ENCODE measurements at regions not wholly inside any gene's neighbourhood (a gene's known extent, or its start where the extent isn't known, plus 50 kb on each side); places are given as distances from the start of the nearest gene placed in this dataset.

GRCh38 chr16:51461255-51461654 lies 310.2 kb upstream of the SALL1 start:
- no peak overlapping the region for H2AK5ac ChIP-seq (ENCODE audit: low read depth, low read length)
- H4K20me1 ChIP-seq (ENCODE audit: insufficient read depth, low read length) = no peaks in the 10 kb centered on the region
- no peaks in the 10 kb centered on the region for H3K9me3 ChIP-seq (ENCODE audit: control insufficient read depth, insufficient read depth, low read length)
- H3K4me3 ChIP-seq (ENCODE audit: insufficient read depth, low read depth, low read length) = no peak overlapping the region
- WGBS, 2 experiments (ENCODE audit: extremely low coverage in 2 of 2, insufficient read length in 1 of 2) = 100% methylated on average over 2 of the region's 4 CpGs; no CpG with 5 or more reads in 1 of the 2 experiments
- dilution Hi-C loops (cut with HindIII; ENCODE audit: low sequenced_read_pairs, unreplicated experiment) (no loop called here), in situ Hi-C loops (cut with MboI; ENCODE audit: low sequenced_read_pairs) (no loop called here), intact Hi-C loops (cut with micrococcal nuclease) (no loop called here)
- H2AK9ac ChIP-seq (replicated peaks; ENCODE audit: low read depth, low read length, poor library complexity) = no peak overlapping the region
- no peak overlapping the region for H2BK20ac ChIP-seq (ENCODE audit: low read depth, low read length)
- no peak overlapping the region for H2BK120ac ChIP-seq (ENCODE audit: low read depth, low read length)
- TF ChIP-seq, protein P1, sequence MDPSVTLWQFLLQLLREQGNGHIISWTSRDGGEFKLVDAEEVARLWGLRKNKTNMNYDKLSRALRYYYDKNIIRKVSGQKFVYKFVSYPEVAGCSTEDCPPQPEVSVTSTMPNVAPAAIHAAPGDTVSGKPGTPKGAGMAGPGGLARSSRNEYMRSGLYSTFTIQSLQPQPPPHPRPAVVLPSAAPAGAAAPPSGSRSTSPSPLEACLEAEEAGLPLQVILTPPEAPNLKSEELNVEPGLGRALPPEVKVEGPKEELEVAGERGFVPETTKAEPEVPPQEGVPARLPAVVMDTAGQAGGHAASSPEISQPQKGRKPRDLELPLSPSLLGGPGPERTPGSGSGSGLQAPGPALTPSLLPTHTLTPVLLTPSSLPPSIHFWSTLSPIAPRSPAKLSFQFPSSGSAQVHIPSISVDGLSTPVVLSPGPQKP (IDR thresholded peaks at IDR 0.05; ENCODE audit: borderline replicate concordance, low read depth, low read length) = no peak
- no peak overlapping the region for H4K91ac ChIP-seq (ENCODE audit: insufficient read depth, low read depth, low read length)
- POLR2A ChIA-PET (ENCODE audit: unreplicated experiment) = interaction anchor here (0.6 kb wide), 1 partner anchor 23 kb away, joined by 3 read pairs; no protein-coding TSS in a partner anchor
- H2BK5ac ChIP-seq (ENCODE audit: low read depth, low read length, poor library complexity, severe bottlenecking) = no peak overlapping the region
- H3K36me3 ChIP-seq (ENCODE audit: control insufficient read depth, insufficient read depth, low read length) = no peaks in the 10 kb centered on the region
- no peaks in the 10 kb centered on the region; the same call in 1 of the 2 replicates for H3K27me3 ChIP-seq (ENCODE audit: control insufficient read depth, insufficient read depth, low read length)
- no peaks in the 10 kb centered on the region; the same call in 1 of the 2 replicates for H3K9me1 ChIP-seq (ENCODE audit: insufficient read depth, low read length)
- no peak for DNase-seq
- BruUV-seq (replicated peaks) = no TSS peak
- H3K18ac ChIP-seq (ENCODE audit: low read depth, low read length) = no peak overlapping the region
- H4K8ac ChIP-seq (ENCODE audit: low read depth in 2 of 2, low read length in 2 of 2) = no peak overlapping the region
- CTCF ChIA-PET = no interaction called here
- H3K56ac ChIP-seq (ENCODE audit: extremely low read depth, insufficient read depth, low read length) = no peak overlapping the region
- no peak overlapping the region for H2AFZ ChIP-seq (replicated peaks; ENCODE audit: low read length, poor library complexity)
- no peak overlapping the region for H3K9ac ChIP-seq (ENCODE audit: low read depth, low read length)
- H3K4me1 ChIP-seq (ENCODE audit: control insufficient read depth, insufficient read depth, low read length) = no peaks in the 10 kb centered on the region
- no peak overlapping the region for H3K4me2 ChIP-seq (ENCODE audit: low read depth, low read length)
- no peak overlapping the region for H3K27ac ChIP-seq (ENCODE audit: insufficient read depth, low read length)
- H4K5ac ChIP-seq (ENCODE audit: low read depth, low read length) = no peak overlapping the region
- no peaks in the 10 kb centered on the region for H3K79me1 ChIP-seq (ENCODE audit: low read depth in 1 of 2, low read length in 2 of 2)
- no peak overlapping the region for H3K23ac ChIP-seq (ENCODE audit: low read depth, low read length)
- no peak overlapping the region for H3K14ac ChIP-seq (replicated peaks; ENCODE audit: low read depth, low read length)
- no peak overlapping the region for H2BK15ac ChIP-seq (ENCODE audit: low read depth, low read length)
- H3K4ac ChIP-seq (ENCODE audit: low read depth, low read length) = no peak overlapping the region
- ATAC-seq (ENCODE audit: low read depth) = no peak

Measured in IMR-90 (cell line).